Bronchial epithelial cell (primary cell): ENCODE measurements at regions not wholly inside any gene's neighbourhood (a gene's known extent, or its start where the extent isn't known, plus 50 kb on each side); places are given as distances from the start of the nearest gene placed in this dataset.

Experiments used
- DNase-seq: peaks from one replicate; pipeline ENCODE4 v3.0.0-alpha.2; 2010; ENCODE audit warnings: low read depth
- FAIRE-seq: peaks from 2 replicates; lab custom pipeline; 2011; peaks lifted over from hg19 to GRCh38; lab: Jason Lieb, UNC
- H3K27me3 ChIP-seq: 2 replicates; pipeline ENCODE4 v1.5.1; 2011; ENCODE audit warnings: low read length; ENCODE audit not compliant: control insufficient read depth, insufficient read depth
- H3K36me3 ChIP-seq: 2 replicates; pipeline ENCODE4 v1.5.1; 2011; ENCODE audit warnings: low read length; ENCODE audit not compliant: control insufficient read depth, insufficient read depth
- H3K4me3 ChIP-seq: 2 replicates; pipeline ENCODE4 v1.5.1; 2011; ENCODE audit warnings: mild to moderate bottlenecking, low read depth, low read length, control low read depth
- CTCF ChIP-seq: IDR thresholded peaks from 2 replicates; pipeline ENCODE4 v1.5.1; 2011; ENCODE audit warnings: mild to moderate bottlenecking, moderate library complexity, low read length, control low read depth, inconsistent platforms; ENCODE audit not compliant: insufficient read depth, severe bottlenecking

DNA sequence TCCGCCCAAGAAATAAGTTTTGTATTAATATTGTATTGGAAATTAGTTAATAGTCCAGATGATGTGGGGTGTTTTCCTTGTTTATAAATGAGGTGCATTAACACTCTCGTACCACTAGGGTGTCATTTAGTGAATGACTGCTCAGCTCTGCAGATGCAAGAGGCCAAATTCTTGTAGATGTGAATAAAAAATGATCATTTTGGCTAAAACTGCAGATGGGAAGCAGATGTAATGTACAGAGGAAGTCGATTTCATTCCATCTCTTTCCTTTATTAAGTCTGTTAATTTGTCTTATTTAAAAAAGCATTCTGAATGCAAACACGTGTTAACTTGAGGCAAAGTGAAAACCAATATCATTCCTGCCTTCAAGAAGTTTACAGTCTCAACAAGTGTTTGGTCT is 108.1 kb downstream of the DHX15 start:
- DNase-seq (peak; percentile 25), FAIRE-seq (no peak)
- peak; percentile 37 for TF ChIP-seq CTCF
- Histone ChIP-seq H3K4me3 (no peak overlapping the region), H3K27me3 (peaks cover 4% of the 10 kb centered on the region), H3K36me3 (no peaks in the 10 kb centered on the region)

GRCh38 chr4:24475756-24476155 is 108.6 kb downstream of the DHX15 start:
- FAIRE-seq (no peak), DNase-seq (no peak)
- Histone ChIP-seq H3K4me3 (no peak overlapping the region), H3K27me3 (peaks cover 4% of the 10 kb centered on the region), H3K36me3 (no peaks in the 10 kb centered on the region)
- no peak for TF ChIP-seq CTCF

- FAIRE-seq = no peak
- peaks cover 6% of the 10 kb centered on the region for H3K27me3 ChIP-seq
- H3K4me3 ChIP-seq = peak overlapping the region; percentile 55
Measured at GRCh38 chr4:24473309-24473721, 111.0 kb downstream of the DHX15 start.

GRCh38 chr4:24472514-24473308 is 111.6 kb downstream of the DHX15 start:
- peak; percentile 31 for DNase-seq
- FAIRE-seq = no peak
- TF ChIP-seq CTCF = peak; percentile 79

More at GRCh38 chr4:24473309-24473721, 111.0 kb downstream of the DHX15 start:
- peak; percentile 20 for DNase-seq
- TF ChIP-seq CTCF = no peak
- H3K36me3 ChIP-seq = no peaks in the 10 kb centered on the region

DNA sequence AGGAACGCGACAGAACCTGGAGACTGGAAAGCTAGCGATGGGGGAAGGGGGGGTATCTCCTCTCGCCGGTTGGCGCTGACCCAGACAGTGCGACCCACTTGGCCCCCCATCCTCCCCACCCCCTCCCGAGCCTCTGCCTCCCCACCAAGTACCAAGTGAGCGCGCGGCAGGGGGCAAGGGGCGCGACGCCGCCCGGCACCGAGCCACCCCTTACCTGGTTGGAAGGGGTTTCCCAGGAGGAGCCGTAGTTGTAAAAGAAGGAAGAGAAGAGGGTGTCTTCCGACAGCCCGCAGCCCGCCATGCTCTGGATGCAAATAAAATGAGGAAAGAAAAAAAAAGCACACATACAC is 112.2 kb downstream of the DHX15 start:
- Histone ChIP-seq H3K27me3 (peaks cover 6% of the 10 kb centered on the region), H3K36me3 (no peaks in the 10 kb centered on the region), H3K4me3 (peak overlapping the region; percentile 55)
- no peak for FAIRE-seq
- no peak for TF ChIP-seq CTCF
- DNase-seq = no peak

More at GRCh38 chr4:24472514-24473308, 111.6 kb downstream of the DHX15 start:
- H3K27me3 ChIP-seq = peaks cover 6% of the 10 kb centered on the region
- no peaks in the 10 kb centered on the region for H3K36me3 ChIP-seq
- H3K4me3 ChIP-seq = peak overlapping the region; percentile 55
